ENCODE measurements at regions not wholly inside any gene's neighbourhood (a gene's known extent, or its start where the extent isn't known, plus 50 kb on each side); places are given as distances from the start of the nearest gene placed in this dataset.
"Not testable (repeated sequence)": the region's sequence is repeated elsewhere in the genome, so short reads cannot be mapped to it uniquely, and the experiment has no call there.

- DNase-seq (ENCODE audit: low spot score): no peak
Observed at GRCh38 chr1:21385022-21385421, 54.9 kb upstream of the NBPF3 start.

- DNase-seq (ENCODE audit: low spot score): no peak
Observed at GRCh38 chr1:21384620-21385019, 55.3 kb upstream of the NBPF3 start.

- no peak for DNase-seq (ENCODE audit: low spot score)
Observed at GRCh38 chr1:21383785-21384401, 56.0 kb upstream of the NBPF3 start.

- DNase-seq (ENCODE audit: low spot score): no peak
Observed at GRCh38 chr1:21381354-21381753, 58.6 kb upstream of the NBPF3 start.

GRCh38 chr1:21380147-21380546 is 59.8 kb upstream of the NBPF3 start:
- not testable (repeated sequence) for DNase-seq (ENCODE audit: low spot score)

- no peak for DNase-seq (ENCODE audit: low spot score)
Observed at GRCh38 chr1:21379571-21379970, 60.4 kb upstream of the NBPF3 start.

- no peak for DNase-seq (ENCODE audit: low spot score)
Observed at GRCh38 chr1:21378705-21379494, 61.0 kb upstream of the NBPF3 start.

GRCh38 chr1:21372383-21372782 is 67.6 kb upstream of the NBPF3 start:
- DNase-seq (ENCODE audit: low spot score): no peak

GRCh38 chr1:21369905-21370304 is 70.0 kb upstream of the NBPF3 start:
- no peak for DNase-seq (ENCODE audit: low spot score)

- DNase-seq (ENCODE audit: low spot score): peak; percentile 89
Observed at GRCh38 chr1:21368515-21369289, 71.2 kb upstream of the NBPF3 start.

GRCh38 chr1:21367973-21368514 is 71.9 kb upstream of the NBPF3 start:
- not testable (repeated sequence) for DNase-seq (ENCODE audit: low spot score)

- no peak for DNase-seq (ENCODE audit: low spot score)
Observed at GRCh38 chr1:21366288-21366687, 73.6 kb upstream of the NBPF3 start.

GRCh38 chr1:21365036-21365435 is 74.8 kb upstream of the ECE1 start:
- no peak for DNase-seq (ENCODE audit: low spot score)

- DNase-seq (ENCODE audit: low spot score): no peak
Observed at GRCh38 chr1:21362096-21362495, 71.8 kb upstream of the ECE1 start.

GRCh38 chr1:21361506-21361905 is 71.2 kb upstream of the ECE1 start:
- DNase-seq (ENCODE audit: low spot score): no peak

- no peak for DNase-seq (ENCODE audit: low spot score)
Observed at GRCh38 chr1:21357161-21357560, 66.9 kb upstream of the ECE1 start.

- DNase-seq (ENCODE audit: low spot score): no peak
Observed at GRCh38 chr1:21355956-21356355, 65.7 kb upstream of the ECE1 start.

GRCh38 chr1:21352586-21352985 is 62.3 kb upstream of the ECE1 start:
- no peak for DNase-seq (ENCODE audit: low spot score)

GRCh38 chr1:21351901-21352300 is 61.6 kb upstream of the ECE1 start:
- no peak for DNase-seq (ENCODE audit: low spot score)

GRCh38 chr1:21350202-21350885 is 60.1 kb upstream of the ECE1 start:
- DNase-seq (ENCODE audit: low spot score): no peak

- no peak for DNase-seq (ENCODE audit: low spot score)
Observed at GRCh38 chr1:21349693-21350092, 59.4 kb upstream of the ECE1 start.
